GM23338 (cell line): ENCODE measurements at regions not wholly inside any gene's neighbourhood (a gene's known extent, or its start where the extent isn't known, plus 50 kb on each side); places are given as distances from the start of the nearest gene placed in this dataset.

Experiments used
- ATAC-seq: fragments of 200-7000 bp; cut with Tn5 transposase; 3 replicates; pipeline ENCODE4 v1.9.1; 2020
- DNase-seq: peaks from one replicate; pipeline ENCODE4 v3.0.0-alpha.2; 2015; ENCODE audit warnings: low spot score
- H2AFZ ChIP-seq: fragments of 200-600 bp; sonication (generic); 2 replicates; pipeline ENCODE4 v1.8.0; 2016; ENCODE audit warnings: antibody characterized with exemption, mild to moderate bottlenecking, moderate library complexity
- H3F3A ChIP-seq: fragments of 200-600 bp; sonication (generic); replicated peaks from 2 replicates; pipeline ENCODE4 v1.8.0; 2017; ENCODE audit warnings: antibody characterized with exemption, mixed run types, low read depth
- H3K27ac ChIP-seq: fragments of 200-600 bp; sonication (generic); 2 replicates; pipeline ENCODE4 v1.6.1; 2016; ENCODE audit warnings: low read depth
- H3K27me3 ChIP-seq: fragments of 200-600 bp; sonication (generic); 2 replicates; pipeline ENCODE4 v1.8.0; 2016; ENCODE audit warnings: mild to moderate bottlenecking, mixed run types, moderate library complexity; ENCODE audit not compliant: insufficient read depth
- H3K36me3 ChIP-seq: fragments of 200-600 bp; sonication (generic); 2 replicates; pipeline ENCODE4 v1.8.0; 2016; ENCODE audit warnings: mild to moderate bottlenecking; ENCODE audit not compliant: insufficient read depth
- H3K4me1 ChIP-seq: fragments of 200-600 bp; sonication (generic); 2 replicates; pipeline ENCODE4 v1.8.0; 2016; ENCODE audit warnings: mild to moderate bottlenecking, moderate library complexity; ENCODE audit not compliant: insufficient read depth
- H3K4me2 ChIP-seq: fragments of 200-600 bp; sonication (generic); 2 replicates; pipeline ENCODE4 v1.7.1; 2017; ENCODE audit warnings: mixed run types
- H3K4me3 ChIP-seq: fragments of 200-600 bp; sonication (generic); 2 replicates; pipeline ENCODE4 v1.6.1; 2016; ENCODE audit warnings: mixed run types
- H3K79me2 ChIP-seq: fragments of 200-600 bp; sonication (generic); replicated peaks from 2 replicates; pipeline ENCODE4 v1.8.0; 2017; ENCODE audit warnings: mild to moderate bottlenecking; ENCODE audit not compliant: insufficient read depth
- H3K9me2 ChIP-seq: fragments of 200-600 bp; sonication (generic); 2 replicates; pipeline ENCODE4 v1.8.0; 2017; ENCODE audit not compliant: insufficient read depth
- H4K20me1 ChIP-seq: fragments of 200-600 bp; sonication (generic); replicated peaks from 2 replicates; pipeline ENCODE4 v1.8.0; 2017; ENCODE audit warnings: mild to moderate bottlenecking; ENCODE audit not compliant: insufficient read depth
- H3K27ac Mint-ChIP-seq: 2 replicates; pipeline ENCODE4 v1.8.0; 2020; ENCODE audit warnings: inconsistent platforms, mild to moderate bottlenecking, moderate library complexity, mixed read lengths
- H3K27me3 Mint-ChIP-seq: 3 replicates; pipeline ENCODE4 v1.8.0; 2022; ENCODE audit warnings: low read depth, mild to moderate bottlenecking, moderate library complexity, mixed read lengths, inconsistent platforms; ENCODE audit not compliant: insufficient read depth, poor library complexity
- H3K36me3 Mint-ChIP-seq: 3 replicates; pipeline ENCODE4 v1.8.0; 2021; ENCODE audit warnings: low read depth, mild to moderate bottlenecking, inconsistent platforms, moderate library complexity, mixed read lengths
- H3K4me1 Mint-ChIP-seq: 3 replicates; pipeline ENCODE4 v1.8.0; 2020; ENCODE audit warnings: mild to moderate bottlenecking, inconsistent platforms, mixed read lengths
- H3K4me3 Mint-ChIP-seq: 3 replicates; pipeline ENCODE4 v1.8.0; 2021; ENCODE audit warnings: moderate library complexity, mild to moderate bottlenecking, inconsistent platforms, mixed read lengths
- H3K9me3 Mint-ChIP-seq: 3 replicates; pipeline ENCODE4 v1.8.0; 2020; ENCODE audit warnings: moderate library complexity, mild to moderate bottlenecking, inconsistent platforms, mixed read lengths
- CREB1 ChIP-seq: fragments of 250-450 bp; sonication (Bioruptor Pico); IDR thresholded peaks from 2 replicates; pipeline ENCODE4 v1.5.0; 2020; ENCODE audit warnings: low read depth, mild to moderate bottlenecking, moderate library complexity
- EZH2 ChIP-seq: fragments of 200-600 bp; sonication (generic); IDR thresholded peaks from one replicate; pipeline ENCODE4 v1.8.0; 2017; ENCODE audit warnings: antibody characterized with exemption, mild to moderate bottlenecking, low read depth; ENCODE audit not compliant: unreplicated experiment
- EZH2phosphoT487 ChIP-seq: fragments of 200-600 bp; sonication (generic); IDR thresholded peaks from one replicate; pipeline ENCODE4 v1.8.1; 2018; ENCODE audit warnings: antibody characterized with exemption; ENCODE audit not compliant: unreplicated experiment
- JUNB ChIP-seq: IDR thresholded peaks from one replicate; pipeline ENCODE4 v1.6.1; 2016; ENCODE audit warnings: antibody characterized with exemption; ENCODE audit not compliant: unreplicated experiment
- POLR2AphosphoS5 ChIP-seq: IDR thresholded peaks from 2 replicates; pipeline ENCODE4 v1.6.1; 2016; ENCODE audit warnings: antibody characterized with exemption, low read depth
- STAT1 ChIP-seq: IDR thresholded peaks from one replicate; pipeline ENCODE4 v1.6.1; 2016; ENCODE audit warnings: antibody characterized with exemption; ENCODE audit not compliant: unreplicated experiment
- ZNF114 ChIP-seq: fragments of 250-450 bp; sonication (Bioruptor Pico); IDR thresholded peaks from 2 replicates; pipeline ENCODE4 v1.5.0; 2020; ENCODE audit warnings: mild to moderate bottlenecking, moderate library complexity
- ZNF331 ChIP-seq: fragments of 250-450 bp; sonication (Bioruptor Pico); IDR thresholded peaks from 2 replicates; pipeline ENCODE4 v1.5.0; 2020; ENCODE audit warnings: low read depth, mild to moderate bottlenecking, moderate library complexity
- TF ChIP-seq, protein P1 (sequence below), 2 experiments: fragments of 200-600 bp in 1 of 2; sonication (generic) in 1 of 2; conservative IDR thresholded peaks; 2 replicates each; pipeline versions ENCODE4 v1.5.1 to v1.6.1; 2016 to 2017; ENCODE audit warnings: antibody characterized with exemption in 2 of 2, low read depth in 2 of 2, mild to moderate bottlenecking in 2 of 2, moderate library complexity in 1 of 2
- TF ChIP-seq, protein P2 (sequence below): IDR thresholded peaks from one replicate; pipeline ENCODE4 v1.6.1; 2018; ENCODE audit warnings: antibody characterized with exemption; ENCODE audit not compliant: unreplicated experiment
- TF ChIP-seq, protein P3 (sequence below): fragments of 250-450 bp; sonication (Bioruptor Pico); IDR thresholded peaks from 2 replicates; pipeline ENCODE4 v1.5.0; 2020; ENCODE audit warnings: mild to moderate bottlenecking, moderate library complexity
- TF ChIP-seq, protein P4 (sequence below): IDR thresholded peaks from 2 replicates; pipeline ENCODE4 v1.6.1; 2016; ENCODE audit warnings: antibody characterized with exemption

DNA sequence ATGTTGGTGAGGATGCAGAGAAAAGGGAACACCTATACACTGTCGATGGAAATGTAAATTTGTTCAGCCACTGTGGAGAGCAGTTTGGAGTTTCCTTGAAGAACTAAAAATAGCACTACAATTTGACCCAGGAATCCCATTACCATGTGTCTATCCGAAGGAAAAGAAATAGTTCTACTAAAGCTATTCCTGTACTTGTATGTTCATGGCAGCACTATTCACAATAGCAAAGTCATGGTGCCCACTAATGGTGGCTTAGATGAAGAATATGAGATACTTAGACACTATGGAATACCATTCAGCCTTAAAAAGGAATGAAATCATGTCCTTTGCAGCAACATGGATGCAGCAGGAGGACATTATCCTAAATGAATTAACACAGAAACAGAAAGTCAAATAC is 50.2 kb upstream of the CAST start:
- H3K27me3 Mint-ChIP-seq: no peaks in the 10 kb centered on the region
- Histone ChIP-seq H4K20me1 (no peaks in the 10 kb centered on the region), H3K27ac (no peak overlapping the region), H3K4me3 (no peak overlapping the region), H3K9me2 (no peaks in the 10 kb centered on the region), H3K4me1 (no peaks in the 10 kb centered on the region), H3K36me3 (no peaks in the 10 kb centered on the region), H3K4me2 (no peak overlapping the region), H3F3A (no peaks in the 10 kb centered on the region), H3K27me3 (no peaks in the 10 kb centered on the region), H2AFZ (no peak overlapping the region), H3K79me2 (no peaks in the 10 kb centered on the region)
- H3K9me3 Mint-ChIP-seq: peaks cover under 1% of the 10 kb centered on the region; the same call in 2 of the 3 replicates
- no peak for ATAC-seq
- H3K4me1 Mint-ChIP-seq: peaks cover 4% of the 10 kb centered on the region; the same call in 2 of the 3 replicates
- DNase-seq: no peak
- H3K36me3 Mint-ChIP-seq: 0 out of 3 replicates have a peak, but pooled peaks cover under 1% of the 10 kb centered on the region
- TF ChIP-seq EZH2: no peak
- TF ChIP-seq POLR2AphosphoS5: no peak
- no peak for TF ChIP-seq CREB1 (CRISPR knock-in tag)
- TF ChIP-seq, protein P1, sequence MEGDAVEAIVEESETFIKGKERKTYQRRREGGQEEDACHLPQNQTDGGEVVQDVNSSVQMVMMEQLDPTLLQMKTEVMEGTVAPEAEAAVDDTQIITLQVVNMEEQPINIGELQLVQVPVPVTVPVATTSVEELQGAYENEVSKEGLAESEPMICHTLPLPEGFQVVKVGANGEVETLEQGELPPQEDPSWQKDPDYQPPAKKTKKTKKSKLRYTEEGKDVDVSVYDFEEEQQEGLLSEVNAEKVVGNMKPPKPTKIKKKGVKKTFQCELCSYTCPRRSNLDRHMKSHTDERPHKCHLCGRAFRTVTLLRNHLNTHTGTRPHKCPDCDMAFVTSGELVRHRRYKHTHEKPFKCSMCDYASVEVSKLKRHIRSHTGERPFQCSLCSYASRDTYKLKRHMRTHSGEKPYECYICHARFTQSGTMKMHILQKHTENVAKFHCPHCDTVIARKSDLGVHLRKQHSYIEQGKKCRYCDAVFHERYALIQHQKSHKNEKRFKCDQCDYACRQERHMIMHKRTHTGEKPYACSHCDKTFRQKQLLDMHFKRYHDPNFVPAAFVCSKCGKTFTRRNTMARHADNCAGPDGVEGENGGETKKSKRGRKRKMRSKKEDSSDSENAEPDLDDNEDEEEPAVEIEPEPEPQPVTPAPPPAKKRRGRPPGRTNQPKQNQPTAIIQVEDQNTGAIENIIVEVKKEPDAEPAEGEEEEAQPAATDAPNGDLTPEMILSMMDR (conservative IDR thresholded peaks at IDR 0.05; ENCODE audit: low read depth in 2 of 2): no peak; a peak in 1 of 4 replicates
- TF ChIP-seq JUNB: no peak
- TF ChIP-seq, protein P2, sequence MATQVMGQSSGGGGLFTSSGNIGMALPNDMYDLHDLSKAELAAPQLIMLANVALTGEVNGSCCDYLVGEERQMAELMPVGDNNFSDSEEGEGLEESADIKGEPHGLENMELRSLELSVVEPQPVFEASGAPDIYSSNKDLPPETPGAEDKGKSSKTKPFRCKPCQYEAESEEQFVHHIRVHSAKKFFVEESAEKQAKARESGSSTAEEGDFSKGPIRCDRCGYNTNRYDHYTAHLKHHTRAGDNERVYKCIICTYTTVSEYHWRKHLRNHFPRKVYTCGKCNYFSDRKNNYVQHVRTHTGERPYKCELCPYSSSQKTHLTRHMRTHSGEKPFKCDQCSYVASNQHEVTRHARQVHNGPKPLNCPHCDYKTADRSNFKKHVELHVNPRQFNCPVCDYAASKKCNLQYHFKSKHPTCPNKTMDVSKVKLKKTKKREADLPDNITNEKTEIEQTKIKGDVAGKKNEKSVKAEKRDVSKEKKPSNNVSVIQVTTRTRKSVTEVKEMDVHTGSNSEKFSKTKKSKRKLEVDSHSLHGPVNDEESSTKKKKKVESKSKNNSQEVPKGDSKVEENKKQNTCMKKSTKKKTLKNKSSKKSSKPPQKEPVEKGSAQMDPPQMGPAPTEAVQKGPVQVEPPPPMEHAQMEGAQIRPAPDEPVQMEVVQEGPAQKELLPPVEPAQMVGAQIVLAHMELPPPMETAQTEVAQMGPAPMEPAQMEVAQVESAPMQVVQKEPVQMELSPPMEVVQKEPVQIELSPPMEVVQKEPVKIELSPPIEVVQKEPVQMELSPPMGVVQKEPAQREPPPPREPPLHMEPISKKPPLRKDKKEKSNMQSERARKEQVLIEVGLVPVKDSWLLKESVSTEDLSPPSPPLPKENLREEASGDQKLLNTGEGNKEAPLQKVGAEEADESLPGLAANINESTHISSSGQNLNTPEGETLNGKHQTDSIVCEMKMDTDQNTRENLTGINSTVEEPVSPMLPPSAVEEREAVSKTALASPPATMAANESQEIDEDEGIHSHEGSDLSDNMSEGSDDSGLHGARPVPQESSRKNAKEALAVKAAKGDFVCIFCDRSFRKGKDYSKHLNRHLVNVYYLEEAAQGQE: no peak
- no peak for TF ChIP-seq EZH2phosphoT487
- TF ChIP-seq ZNF114 (CRISPR knock-in tag): no peak
- TF ChIP-seq, protein P3, sequence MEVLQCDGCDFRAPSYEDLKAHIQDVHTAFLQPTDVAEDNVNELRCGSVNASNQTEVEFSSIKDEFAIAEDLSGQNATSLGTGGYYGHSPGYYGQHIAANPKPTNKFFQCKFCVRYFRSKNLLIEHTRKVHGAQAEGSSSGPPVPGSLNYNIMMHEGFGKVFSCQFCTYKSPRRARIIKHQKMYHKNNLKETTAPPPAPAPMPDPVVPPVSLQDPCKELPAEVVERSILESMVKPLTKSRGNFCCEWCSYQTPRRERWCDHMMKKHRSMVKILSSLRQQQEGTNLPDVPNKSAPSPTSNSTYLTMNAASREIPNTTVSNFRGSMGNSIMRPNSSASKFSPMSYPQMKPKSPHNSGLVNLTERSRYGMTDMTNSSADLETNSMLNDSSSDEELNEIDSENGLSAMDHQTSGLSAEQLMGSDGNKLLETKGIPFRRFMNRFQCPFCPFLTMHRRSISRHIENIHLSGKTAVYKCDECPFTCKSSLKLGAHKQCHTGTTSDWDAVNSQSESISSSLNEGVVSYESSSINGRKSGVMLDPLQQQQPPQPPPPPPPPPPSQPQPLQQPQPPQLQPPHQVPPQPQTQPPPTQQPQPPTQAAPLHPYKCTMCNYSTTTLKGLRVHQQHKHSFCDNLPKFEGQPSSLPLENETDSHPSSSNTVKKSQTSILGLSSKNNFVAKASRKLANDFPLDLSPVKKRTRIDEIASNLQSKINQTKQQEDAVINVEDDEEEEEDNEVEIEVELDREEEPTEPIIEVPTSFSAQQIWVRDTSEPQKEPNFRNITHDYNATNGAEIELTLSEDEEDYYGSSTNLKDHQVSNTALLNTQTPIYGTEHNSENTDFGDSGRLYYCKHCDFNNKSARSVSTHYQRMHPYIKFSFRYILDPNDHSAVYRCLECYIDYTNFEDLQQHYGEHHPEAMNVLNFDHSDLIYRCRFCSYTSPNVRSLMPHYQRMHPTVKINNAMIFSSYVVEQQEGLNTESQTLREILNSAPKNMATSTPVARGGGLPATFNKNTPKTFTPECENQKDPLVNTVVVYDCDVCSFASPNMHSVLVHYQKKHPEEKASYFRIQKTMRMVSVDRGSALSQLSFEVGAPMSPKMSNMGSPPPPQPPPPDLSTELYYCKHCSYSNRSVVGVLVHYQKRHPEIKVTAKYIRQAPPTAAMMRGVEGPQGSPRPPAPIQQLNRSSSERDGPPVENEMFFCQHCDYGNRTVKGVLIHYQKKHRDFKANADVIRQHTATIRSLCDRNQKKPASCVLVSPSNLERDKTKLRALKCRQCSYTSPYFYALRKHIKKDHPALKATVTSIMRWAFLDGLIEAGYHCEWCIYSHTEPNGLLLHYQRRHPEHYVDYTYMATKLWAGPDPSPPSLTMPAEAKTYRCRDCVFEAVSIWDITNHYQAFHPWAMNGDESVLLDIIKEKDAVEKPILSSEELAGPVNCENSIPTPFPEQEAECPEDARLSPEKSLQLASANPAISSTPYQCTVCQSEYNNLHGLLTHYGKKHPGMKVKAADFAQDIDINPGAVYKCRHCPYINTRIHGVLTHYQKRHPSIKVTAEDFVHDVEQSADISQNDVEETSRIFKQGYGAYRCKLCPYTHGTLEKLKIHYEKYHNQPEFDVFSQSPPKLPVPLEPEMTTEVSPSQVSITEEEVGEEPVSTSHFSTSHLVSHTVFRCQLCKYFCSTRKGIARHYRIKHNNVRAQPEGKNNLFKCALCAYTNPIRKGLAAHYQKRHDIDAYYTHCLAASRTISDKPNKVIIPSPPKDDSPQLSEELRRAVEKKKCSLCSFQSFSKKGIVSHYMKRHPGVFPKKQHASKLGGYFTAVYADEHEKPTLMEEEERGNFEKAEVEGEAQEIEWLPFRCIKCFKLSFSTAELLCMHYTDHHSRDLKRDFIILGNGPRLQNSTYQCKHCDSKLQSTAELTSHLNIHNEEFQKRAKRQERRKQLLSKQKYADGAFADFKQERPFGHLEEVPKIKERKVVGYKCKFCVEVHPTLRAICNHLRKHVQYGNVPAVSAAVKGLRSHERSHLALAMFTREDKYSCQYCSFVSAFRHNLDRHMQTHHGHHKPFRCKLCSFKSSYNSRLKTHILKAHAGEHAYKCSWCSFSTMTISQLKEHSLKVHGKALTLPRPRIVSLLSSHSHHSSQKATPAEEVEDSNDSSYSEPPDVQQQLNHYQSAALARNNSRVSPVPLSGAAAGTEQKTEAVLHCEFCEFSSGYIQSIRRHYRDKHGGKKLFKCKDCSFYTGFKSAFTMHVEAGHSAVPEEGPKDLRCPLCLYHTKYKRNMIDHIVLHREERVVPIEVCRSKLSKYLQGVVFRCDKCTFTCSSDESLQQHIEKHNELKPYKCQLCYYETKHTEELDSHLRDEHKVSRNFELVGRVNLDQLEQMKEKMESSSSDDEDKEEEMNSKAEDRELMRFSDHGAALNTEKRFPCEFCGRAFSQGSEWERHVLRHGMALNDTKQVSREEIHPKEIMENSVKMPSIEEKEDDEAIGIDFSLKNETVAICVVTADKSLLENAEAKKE: no peak
- TF ChIP-seq STAT1: no peak
- TF ChIP-seq, protein P4, sequence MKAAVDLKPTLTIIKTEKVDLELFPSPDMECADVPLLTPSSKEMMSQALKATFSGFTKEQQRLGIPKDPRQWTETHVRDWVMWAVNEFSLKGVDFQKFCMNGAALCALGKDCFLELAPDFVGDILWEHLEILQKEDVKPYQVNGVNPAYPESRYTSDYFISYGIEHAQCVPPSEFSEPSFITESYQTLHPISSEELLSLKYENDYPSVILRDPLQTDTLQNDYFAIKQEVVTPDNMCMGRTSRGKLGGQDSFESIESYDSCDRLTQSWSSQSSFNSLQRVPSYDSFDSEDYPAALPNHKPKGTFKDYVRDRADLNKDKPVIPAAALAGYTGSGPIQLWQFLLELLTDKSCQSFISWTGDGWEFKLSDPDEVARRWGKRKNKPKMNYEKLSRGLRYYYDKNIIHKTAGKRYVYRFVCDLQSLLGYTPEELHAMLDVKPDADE: no peak
- TF ChIP-seq ZNF331: no peak
- H3K4me3 Mint-ChIP-seq: no peak overlapping the region
- no peak overlapping the region for H3K27ac Mint-ChIP-seq
